ENCODE measurements at regions not wholly inside any gene's neighbourhood (a gene's known extent, or its start where the extent isn't known, plus 50 kb on each side); places are given as distances from the start of the nearest gene placed in this dataset.

DNA sequence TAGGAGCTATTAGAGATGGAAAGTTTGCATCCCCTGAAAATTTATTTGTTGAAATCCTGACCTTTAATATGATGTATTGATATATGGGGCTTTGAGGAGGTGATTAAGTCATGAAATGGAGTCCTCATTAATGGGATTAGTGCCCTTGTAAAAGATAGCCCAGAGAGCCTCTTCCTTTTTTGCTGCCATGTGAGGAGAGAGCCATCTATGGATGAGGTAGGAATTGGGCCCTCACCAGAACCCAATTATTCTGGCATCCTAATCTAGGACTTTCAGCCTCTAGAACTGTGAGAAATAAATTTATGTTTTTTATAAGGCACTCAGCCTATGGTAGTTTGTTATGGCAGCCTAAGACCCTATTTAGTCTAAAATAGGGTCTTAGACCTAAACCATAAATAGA lies 250.2 kb upstream of the SLITRK1 start:
- no peak overlapping the region for H3K9ac ChIP-seq
- H3K4me1 ChIP-seq: peaks cover 11 to 20% (median 16%) of the 10 kb centered on the region in 10 experiments
- no peaks in the 10 kb centered on the region for H4K20me1 ChIP-seq
- no peak overlapping the region for H3K4me3 ChIP-seq
- no peak overlapping the region for H3K27ac ChIP-seq
- no peak for TF ChIP-seq Cebpa-rat (IDR thresholded peaks at IDR 0.05)
- H3K4me2 ChIP-seq: no peak overlapping the region
- H3K9me3 ChIP-seq (replicated peaks in 1 of 11): peaks cover 0 to 3% (median 2%) of the 10 kb centered on the region in 11 experiments; a peak in 3 of 22 replicates
- no peaks in the 10 kb centered on the region for H3K36me3 ChIP-seq
- H3K27me3 ChIP-seq: no peaks in the 10 kb centered on the region

GRCh38 chr13:84131249-84131648 lies 249.0 kb upstream of the SLITRK1 start:
- Histone ChIP-seq H3K27me3 (no peaks in the 10 kb centered on the region), H3K9ac (no peak overlapping the region), H3K27ac (no peak overlapping the region), H3K4me3 (no peak overlapping the region), H3K9me3 (replicated peaks in 1 of 11) (peaks cover 0 to 13% (median 6%) of the 10 kb centered on the region in 11 experiments; a peak in 6 of 22 replicates), H3K4me2 (no peak overlapping the region), H3K36me3 (no peaks in the 10 kb centered on the region), H3K4me1 (peaks cover 0 to 8% (median 4%) of the 10 kb centered on the region in 10 experiments; a peak in 16 of 20 replicates), H4K20me1 (no peaks in the 10 kb centered on the region)
- TF ChIP-seq Cebpa-rat (IDR thresholded peaks at IDR 0.05): no peak

- TF ChIP-seq Cebpa-rat (IDR thresholded peaks at IDR 0.05): no peak
- H3K27ac ChIP-seq: no peak overlapping the region
- peaks cover 0 to 13% (median 6%) of the 10 kb centered on the region in 11 experiments; a peak in 6 of 22 replicates for H3K9me3 ChIP-seq (replicated peaks in 1 of 11)
Observed at GRCh38 chr13:84130495-84131114, 248.3 kb upstream of the SLITRK1 start.

DNA sequence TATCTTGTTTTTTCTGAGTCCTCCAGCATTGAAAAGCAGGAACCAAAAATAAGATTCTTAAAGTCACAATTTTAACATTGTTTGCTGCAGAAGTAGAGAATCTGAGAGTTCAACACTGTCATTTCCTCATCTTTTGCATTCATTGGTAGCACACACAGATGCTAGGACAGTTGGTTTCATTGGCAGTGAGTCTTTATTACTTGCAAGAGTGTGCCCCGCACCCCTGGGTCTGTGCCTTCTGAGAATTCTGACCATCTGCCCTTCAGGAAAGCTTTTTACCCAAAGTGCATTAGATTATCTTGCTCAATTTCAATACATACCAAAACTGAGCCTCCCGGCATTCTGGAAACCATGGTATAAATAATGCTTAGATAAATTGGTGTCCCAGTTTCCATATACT lies 247.7 kb upstream of the SLITRK1 start:
- H3K4me1 ChIP-seq: no peaks in the 10 kb centered on the region
- TF ChIP-seq Cebpa-rat (IDR thresholded peaks at IDR 0.05): no peak

More at GRCh38 chr13:84130495-84131114, 248.3 kb upstream of the SLITRK1 start:
- Histone ChIP-seq H3K36me3 (no peaks in the 10 kb centered on the region), H3K4me1 (peaks cover 0 to 2% (median 0%) of the 10 kb centered on the region in 10 experiments; a peak in 2 of 20 replicates), H3K4me2 (no peak overlapping the region), H3K9ac (no peak overlapping the region), H3K27me3 (no peaks in the 10 kb centered on the region), H4K20me1 (no peaks in the 10 kb centered on the region), H3K4me3 (no peak overlapping the region)

DNA sequence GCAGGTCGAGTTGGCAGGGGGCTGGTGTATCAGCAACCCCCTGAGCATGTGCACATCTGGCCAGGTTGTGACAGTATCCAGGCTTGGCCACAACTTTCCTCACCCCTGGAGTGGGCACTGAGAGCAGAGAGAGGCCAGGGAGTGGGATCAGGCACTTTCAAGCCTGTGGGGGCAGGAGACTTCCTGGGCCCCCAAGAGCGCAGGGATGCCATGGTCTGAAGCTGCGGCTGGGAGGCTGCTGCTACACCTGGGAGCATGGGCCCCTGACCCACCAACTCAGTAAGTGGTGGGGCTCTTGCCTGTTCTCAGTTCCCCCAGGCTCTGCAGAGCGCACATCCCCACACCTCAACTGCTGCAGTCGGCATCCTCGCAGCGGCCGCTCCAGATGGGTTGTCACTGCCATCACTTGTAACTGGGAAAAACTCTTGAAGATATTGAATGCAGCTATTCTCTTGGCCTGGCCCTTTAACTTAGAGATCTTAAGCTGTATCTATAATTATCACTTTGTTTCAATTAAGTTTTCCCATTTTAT lies 245.4 kb upstream of the SLITRK1 start:
- no peak for TF ChIP-seq Cebpa-rat (IDR thresholded peaks at IDR 0.05)

More for the DNA sequence above, 247.7 kb upstream of the SLITRK1 start:
- Histone ChIP-seq H3K9ac (no peak overlapping the region), H3K4me3 (no peak overlapping the region), H3K27ac (no peak overlapping the region), H3K9me3 (replicated peaks in 1 of 11) (peaks cover 0 to 13% (median 6%) of the 10 kb centered on the region in 11 experiments; a peak in 6 of 22 replicates), H3K36me3 (no peaks in the 10 kb centered on the region), H3K27me3 (no peaks in the 10 kb centered on the region), H3K4me2 (no peak overlapping the region), H4K20me1 (no peaks in the 10 kb centered on the region)

GRCh38 chr13:84126671-84127171 lies 244.4 kb upstream of the SLITRK1 start:
- no peak overlapping the region for H3K4me2 ChIP-seq
- no peaks in the 10 kb centered on the region for H3K36me3 ChIP-seq
- no peak overlapping the region for H3K9ac ChIP-seq
- H4K20me1 ChIP-seq: no peaks in the 10 kb centered on the region
- no peak overlapping the region for H3K4me3 ChIP-seq
- H3K27me3 ChIP-seq: no peaks in the 10 kb centered on the region
- H3K9me3 ChIP-seq (replicated peaks in 1 of 11): peaks cover 0 to 13% (median 6%) of the 10 kb centered on the region in 11 experiments; a peak in 6 of 22 replicates
- no peak overlapping the region for H3K27ac ChIP-seq
- TF ChIP-seq Cebpa-rat (IDR thresholded peaks at IDR 0.05): no peak
- H3K4me1 ChIP-seq: peaks cover 0 to under 1% (median 0%) of the 10 kb centered on the region in 10 experiments; a peak in 2 of 20 replicates

More for the DNA sequence above, 245.4 kb upstream of the SLITRK1 start:
- Histone ChIP-seq H3K9ac (no peak overlapping the region), H3K36me3 (no peaks in the 10 kb centered on the region), H3K27ac (no peak overlapping the region), H3K27me3 (no peaks in the 10 kb centered on the region), H3K4me1 (no peaks in the 10 kb centered on the region), H4K20me1 (no peaks in the 10 kb centered on the region), H3K4me3 (no peak overlapping the region), H3K9me3 (replicated peaks in 1 of 11) (peaks cover 0 to 13% (median 6%) of the 10 kb centered on the region in 11 experiments; a peak in 6 of 22 replicates), H3K4me2 (no peak overlapping the region)

DNA sequence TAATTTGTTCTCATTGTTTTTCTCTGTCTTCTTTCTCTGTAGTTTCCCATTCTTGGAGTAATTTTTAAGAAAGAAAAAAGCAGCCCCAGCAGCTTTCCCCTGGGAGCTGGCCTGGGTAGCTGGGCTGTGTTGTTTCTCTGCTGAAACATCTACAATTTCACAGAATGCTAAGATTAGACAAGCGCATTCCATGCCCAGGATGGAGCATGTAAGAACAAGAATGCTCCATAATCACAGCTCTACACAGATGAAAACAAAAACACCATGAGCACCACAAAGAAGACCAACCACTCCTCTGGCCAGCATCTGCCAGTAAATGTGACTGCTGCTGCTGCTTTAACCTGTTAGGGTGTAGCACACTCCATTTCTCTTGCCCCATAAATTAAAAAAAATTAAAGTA lies 239.2 kb upstream of the SLITRK1 start:
- 0 out of 22 replicates have a peak, but pooled peaks cover 0 to under 1% (median 0%) of the 10 kb centered on the region in 11 experiments for H3K9me3 ChIP-seq (replicated peaks in 1 of 11)
- H3K4me2 ChIP-seq: peak overlapping the region in 1 of 11 experiments; percentile 23; a peak in 1 of 22 replicates
- no peak for TF ChIP-seq Cebpa-rat (IDR thresholded peaks at IDR 0.05)
- no peak overlapping the region for H3K9ac ChIP-seq
- H3K27me3 ChIP-seq: no peaks in the 10 kb centered on the region
- H3K27ac ChIP-seq: no peak overlapping the region
- peaks cover 0 to 6% (median 0%) of the 10 kb centered on the region in 10 experiments; a peak in 3 of 20 replicates for H3K4me1 ChIP-seq
- H4K20me1 ChIP-seq: no peaks in the 10 kb centered on the region
- no peak overlapping the region for H3K4me3 ChIP-seq
- no peaks in the 10 kb centered on the region for H3K36me3 ChIP-seq

GRCh38 chr13:84118839-84119409 lies 236.7 kb upstream of the SLITRK1 start:
- TF ChIP-seq Cebpa-rat (IDR thresholded peaks at IDR 0.05): no peak
- H3K36me3 ChIP-seq: no peaks in the 10 kb centered on the region
- no peak overlapping the region for H3K27ac ChIP-seq
- no peak overlapping the region for H3K9ac ChIP-seq
- no peaks in the 10 kb centered on the region for H3K27me3 ChIP-seq
- no peaks in the 10 kb centered on the region for H4K20me1 ChIP-seq
- H3K9me3 ChIP-seq (replicated peaks in 1 of 11): no peaks in the 10 kb centered on the region
- no peak overlapping the region for H3K4me3 ChIP-seq
- peaks cover 0 to 6% (median 0%) of the 10 kb centered on the region in 10 experiments; a peak in 3 of 20 replicates for H3K4me1 ChIP-seq
- no peak overlapping the region for H3K4me2 ChIP-seq

- Histone ChIP-seq H3K27me3 (no peaks in the 10 kb centered on the region), H3K4me3 (no peak overlapping the region), H3K36me3 (no peaks in the 10 kb centered on the region), H3K27ac (no peak overlapping the region), H3K4me2 (no peak overlapping the region), H3K9ac (no peak overlapping the region), H4K20me1 (no peaks in the 10 kb centered on the region), H3K9me3 (replicated peaks in 1 of 11) (no peaks in the 10 kb centered on the region), H3K4me1 (no peaks in the 10 kb centered on the region)
- TF ChIP-seq Cebpa-rat (IDR thresholded peaks at IDR 0.05): no peak
Observed at GRCh38 chr13:84098273-84098672, 216.0 kb upstream of the SLITRK1 start.

Data from BLaER1 treated with 17β-estradiol and CSF1 and Interleukin-3, amounts not matched to agents 10 nM and 100 nM (cell line).